Kidney (tissue), 13 donors: ENCODE measurements at regions not wholly inside any gene's neighbourhood (a gene's known extent, or its start where the extent isn't known, plus 50 kb on each side); places are given as distances from the start of the nearest gene placed in this dataset.
"Not testable (repeated sequence)": the region's sequence is repeated elsewhere in the genome, so short reads cannot be mapped to it uniquely, and the experiment has no call there.

ENCODE experiments used
- DNase-seq, 5 donors: peaks; one replicate each; pipeline ENCODE4 v3.0.0-alpha.2; 2013 to 2020
- FAIRE-seq: peaks from 2 replicates; lab custom pipeline; 2012; peaks lifted over from hg19 to GRCh38; lab: Jason Lieb, UNC
- H3K27ac ChIP-seq, 2 donors: one replicate each; pipeline ENCODE4 v1.7.0; 2013; ENCODE audit warnings: low read depth in 2 of 2, low read length in 2 of 2, inconsistent platforms in 1 of 2
- H3K27me3 ChIP-seq: one replicate; pipeline ENCODE4 v1.7.1; 2013; ENCODE audit warnings: low read length, inconsistent platforms; ENCODE audit not compliant: control insufficient read depth, insufficient read depth
- H3K36me3 ChIP-seq, 3 donors: one replicate each; pipeline versions ENCODE4 v1.7.0 to v1.7.1; 2013; ENCODE audit warnings: low read length in 3 of 3, control low read depth in 1 of 3, inconsistent platforms in 1 of 3; ENCODE audit not compliant: insufficient read depth in 3 of 3, control insufficient read depth in 2 of 3
- H3K4me1 ChIP-seq, 3 donors: one replicate each; pipeline versions ENCODE4 v1.7.0 to v1.7.1; 2013; ENCODE audit warnings: low read length in 3 of 3, inconsistent platforms in 1 of 3, low read depth in 1 of 3; ENCODE audit not compliant: control insufficient read depth in 2 of 3, insufficient read depth in 2 of 3
- H3K4me3 ChIP-seq, 3 donors: one replicate each; pipeline versions ENCODE4 v1.7.0 to v1.8.1; 2013; ENCODE audit warnings: low read length in 3 of 3, control low read depth in 1 of 3, inconsistent platforms in 1 of 3
- H3K9ac ChIP-seq, 3 donors: one replicate each; pipeline versions ENCODE4 v1.7.0 to v1.7.1; 2013; ENCODE audit warnings: low read length in 3 of 3, control low read depth in 1 of 3, inconsistent platforms in 1 of 3
- H3K9me3 ChIP-seq, 3 donors: one replicate each; pipeline versions ENCODE4 v1.7.0 to v1.7.1; 2013; ENCODE audit warnings: low read length in 3 of 3, control low read depth in 1 of 3, inconsistent platforms in 1 of 3; ENCODE audit not compliant: control insufficient read depth in 2 of 3, insufficient read depth in 1 of 3
- CTCF ChIP-seq: IDR thresholded peaks from 3 replicates; pipeline ENCODE4 v1.5.1; 2012; ENCODE audit warnings: mild to moderate bottlenecking, moderate library complexity, borderline replicate concordance; ENCODE audit not compliant: insufficient read depth; ENCODE audit errors: extremely low read depth
- intact Hi-C: fragments of 100-400 bp; cut with DNase I; formaldehyde crosslinking; loops from one replicate; pipeline ENCODE4 v1.11.1; 2022
- donor health status: control.
- donor health status: control.
- donor health status: control.
- donor health status: control.
- donor health status: control.
- donor health status: DM: yes; HTN: yes; CAD: no.
- donor health status: Normal renal cell carcinoma (clear cell type).

- Histone ChIP-seq H3K27ac (no peak overlapping the region), H3K27me3 (no peaks in the 10 kb centered on the region), H3K36me3 (no peaks in the 10 kb centered on the region), H3K9ac (no peak overlapping the region), H3K4me3 (no peak overlapping the region), H3K4me1 (no peaks in the 10 kb centered on the region), H3K9me3 (no peaks in the 10 kb centered on the region)
- intact Hi-C loops = no loop called here
- peak in 1 of 5 donors; percentile 74 for DNase-seq
- FAIRE-seq = no peak
- TF ChIP-seq CTCF = no peak
Observed at GRCh38 chr20:1735417-1736089, 78.0 kb upstream of the SIRPG start.

- intact Hi-C loops = no loop called here
- Histone ChIP-seq H3K27ac (no peak overlapping the region), H3K9me3 (no peaks in the 10 kb centered on the region), H3K36me3 (no peaks in the 10 kb centered on the region), H3K27me3 (no peaks in the 10 kb centered on the region), H3K4me3 (no peak overlapping the region), H3K4me1 (no peaks in the 10 kb centered on the region), H3K9ac (no peak overlapping the region)
- no peak for TF ChIP-seq CTCF
- DNase-seq (peak in 2 of 5 donors; percentile 17 to 18), FAIRE-seq (no peak)
Observed at GRCh38 chr20:1734269-1734858, 76.8 kb upstream of the SIRPG start.

GRCh38 chr20:1731828-1732375 lies 74.3 kb upstream of the SIRPG start:
- H3K9ac ChIP-seq, intact Hi-C loops, H3K4me1 ChIP-seq, H3K27ac ChIP-seq, H3K4me3 ChIP-seq, H3K27me3 ChIP-seq, FAIRE-seq, H3K9me3 ChIP-seq, H3K36me3 ChIP-seq: not testable (repeated sequence)
- peak in 2 of 5 donors; percentile 18 for DNase-seq

GRCh38 chr20:1730981-1731711 lies 73.6 kb upstream of the SIRPG start:
- peak in 1 of 5 donors; percentile 13 for DNase-seq
- H3K27me3 ChIP-seq, H3K9ac ChIP-seq, H3K9me3 ChIP-seq, H3K27ac ChIP-seq, FAIRE-seq, H3K4me3 ChIP-seq, H3K4me1 ChIP-seq, H3K36me3 ChIP-seq, intact Hi-C loops: not testable (repeated sequence)

GRCh38 chr20:1727303-1727702 lies 69.7 kb upstream of the SIRPG start:
- intact Hi-C loops, H3K9ac ChIP-seq, H3K27me3 ChIP-seq, H3K4me1 ChIP-seq, H3K9me3 ChIP-seq, FAIRE-seq, H3K4me3 ChIP-seq, H3K27ac ChIP-seq, H3K36me3 ChIP-seq, DNase-seq: not testable (repeated sequence)
